ENCODE measurements at regions not wholly inside any gene's neighbourhood (a gene's known extent, or its start where the extent isn't known, plus 50 kb on each side); places are given as distances from the start of the nearest gene placed in this dataset.

DNA sequence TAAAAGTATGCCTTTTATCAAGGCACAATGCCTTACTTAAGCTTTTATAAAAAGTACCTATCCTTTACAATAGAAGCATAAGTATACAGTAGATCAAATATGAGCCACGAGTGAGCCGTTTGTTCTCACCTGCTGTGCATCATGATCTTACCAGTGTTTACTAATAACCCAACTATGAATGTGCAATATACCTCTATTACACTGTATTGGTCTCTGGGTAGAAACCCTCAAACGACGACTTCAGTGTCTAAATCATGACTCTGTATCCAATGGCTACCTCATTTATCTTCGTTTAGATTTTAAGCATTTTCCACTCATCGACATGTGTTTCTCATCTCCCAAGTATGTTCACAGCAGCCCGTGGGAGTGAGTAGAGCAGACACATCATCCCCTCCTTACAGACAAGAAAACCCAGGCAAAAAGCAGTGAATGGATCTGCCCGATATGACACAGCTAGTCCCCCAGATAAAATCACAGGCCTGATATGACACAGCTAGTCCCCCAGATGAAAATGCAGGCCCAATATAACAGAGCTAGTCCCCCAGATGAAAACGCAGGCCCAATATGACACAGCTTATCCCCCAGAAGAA lies 279.8 kb downstream of the TNS1 start:
- no peak for DNase-seq (ENCODE audit: low spot score)

DNA sequence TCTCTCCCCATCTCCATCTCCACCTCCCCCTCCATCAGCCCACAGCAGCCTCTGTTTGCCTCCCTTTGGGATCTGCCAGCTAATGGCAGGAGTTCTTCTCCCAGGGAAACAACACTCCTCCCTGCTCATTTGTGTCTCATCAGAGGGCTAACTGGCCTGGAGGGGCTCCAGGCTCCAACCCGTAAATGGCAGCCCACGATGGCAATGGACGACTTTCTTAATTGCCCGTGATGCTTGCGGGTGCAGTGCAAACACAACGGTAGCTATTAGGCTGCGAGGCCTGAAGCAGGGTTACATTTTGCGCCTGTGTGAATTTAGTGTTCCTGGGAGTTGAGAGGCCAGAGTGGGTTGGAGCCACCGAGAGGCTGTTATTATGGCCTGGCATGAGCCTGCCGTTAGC lies 285.1 kb downstream of the TNS1 start:
- no peak for DNase-seq (ENCODE audit: low spot score)

DNA sequence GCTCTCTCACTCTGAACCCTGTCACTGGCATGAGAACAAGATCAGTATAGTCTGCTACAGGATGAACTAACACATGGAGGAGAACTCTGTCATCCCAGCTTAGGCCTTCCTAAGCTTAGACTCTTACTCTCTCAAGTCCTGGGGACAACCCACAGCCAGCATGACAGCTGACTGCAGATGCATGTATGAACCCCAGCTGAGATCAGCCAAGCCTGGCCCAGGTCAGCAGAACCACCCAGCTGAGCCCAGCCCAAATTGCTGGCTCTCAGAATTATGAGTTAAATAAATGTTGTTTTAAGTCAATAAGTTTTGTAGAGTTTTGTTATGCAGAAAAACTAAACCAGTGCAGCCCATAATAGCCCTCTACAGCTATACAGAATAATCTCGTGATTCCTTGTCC lies 287.3 kb downstream of the TNS1 start:
- DNase-seq (ENCODE audit: low spot score): no peak

DNA sequence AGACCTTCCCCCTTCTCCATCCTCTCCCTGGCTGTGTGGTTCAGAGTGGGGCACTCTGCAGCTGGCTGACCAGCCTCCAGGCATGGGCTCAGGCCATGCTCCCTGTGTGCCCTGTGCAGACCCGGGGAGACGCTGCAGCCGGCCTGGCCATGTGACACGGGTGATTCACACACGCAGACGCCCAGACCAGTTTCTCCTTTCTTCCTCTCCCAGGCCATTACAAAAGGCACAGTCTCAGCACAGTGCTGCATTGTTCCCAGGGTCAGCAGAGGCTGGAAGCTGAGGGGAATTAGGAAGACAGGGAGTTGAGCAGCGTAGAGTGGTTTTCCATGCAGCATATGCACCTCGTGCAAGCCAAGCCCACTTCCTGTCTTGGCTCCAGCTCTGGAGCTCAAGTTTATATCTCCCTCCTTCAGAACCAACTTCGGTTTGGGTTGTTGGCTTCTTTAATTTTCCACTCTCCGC lies 288.5 kb downstream of the TNS1 start:
- no peak for DNase-seq (ENCODE audit: low spot score)

DNA sequence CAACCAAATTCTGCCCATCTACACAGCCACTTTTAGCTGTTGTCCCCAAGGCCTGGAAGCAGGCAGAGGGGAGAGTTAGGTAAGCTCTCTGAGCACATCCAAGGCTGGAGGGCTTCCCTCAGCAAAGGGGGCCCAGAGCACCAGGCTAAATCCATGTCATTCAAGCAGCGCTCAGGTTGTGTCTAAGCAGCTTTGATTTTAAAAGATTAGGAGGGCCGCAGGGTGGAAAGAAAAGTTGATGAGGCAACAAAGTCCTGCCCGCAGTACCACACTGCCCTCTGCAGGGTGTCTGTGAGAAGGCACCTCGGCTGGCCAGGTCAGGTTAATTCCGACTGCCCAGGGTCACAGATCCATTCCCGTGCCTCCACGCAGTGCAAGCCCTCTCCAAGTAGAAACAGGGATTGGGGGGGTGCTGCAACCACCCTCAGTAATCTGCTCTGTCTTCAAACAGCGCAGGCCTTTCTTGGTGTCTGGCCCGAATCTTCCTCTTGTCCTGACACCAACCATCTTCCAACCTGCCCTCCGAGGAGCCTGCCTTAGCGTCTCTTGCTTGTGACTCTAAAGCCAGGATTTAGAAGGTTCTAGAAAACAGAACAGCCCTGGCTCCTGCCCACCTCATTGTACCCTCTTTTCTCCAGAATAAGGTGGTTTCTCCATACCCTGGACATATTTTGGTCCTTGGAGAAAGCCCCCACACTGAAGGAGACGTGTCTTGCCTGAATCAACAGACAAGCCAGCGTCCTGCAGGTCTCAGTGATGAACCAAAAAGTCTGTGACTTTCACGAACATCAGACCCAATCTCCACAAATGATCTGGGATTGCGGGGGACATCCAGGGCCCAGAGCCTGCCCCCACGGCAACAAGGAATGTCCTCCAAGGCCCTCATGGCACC lies 289.2 kb downstream of the TNS1 start:
- DNase-seq (ENCODE audit: low spot score): peak; percentile 58

DNA sequence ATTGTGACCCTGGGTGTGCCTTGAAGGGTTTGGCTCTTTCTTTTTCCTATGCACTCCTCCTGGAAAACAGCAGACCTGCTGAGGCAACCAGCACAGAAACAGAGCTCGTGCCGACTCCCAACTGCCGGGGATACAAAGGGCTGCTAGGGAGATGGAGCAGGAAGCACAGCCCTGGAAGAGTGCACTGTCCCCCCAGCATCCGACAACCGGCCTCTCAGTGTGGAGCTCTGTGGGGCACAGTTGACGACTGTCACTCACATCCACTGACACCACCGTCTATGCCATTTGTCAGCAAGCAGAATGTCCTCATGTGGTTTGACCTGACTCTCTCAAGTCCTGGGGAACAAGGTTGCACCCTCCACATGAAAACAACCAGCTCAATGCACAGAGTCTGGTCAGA lies 290.4 kb downstream of the TNS1 start:
- no peak for DNase-seq (ENCODE audit: low spot score)

DNA sequence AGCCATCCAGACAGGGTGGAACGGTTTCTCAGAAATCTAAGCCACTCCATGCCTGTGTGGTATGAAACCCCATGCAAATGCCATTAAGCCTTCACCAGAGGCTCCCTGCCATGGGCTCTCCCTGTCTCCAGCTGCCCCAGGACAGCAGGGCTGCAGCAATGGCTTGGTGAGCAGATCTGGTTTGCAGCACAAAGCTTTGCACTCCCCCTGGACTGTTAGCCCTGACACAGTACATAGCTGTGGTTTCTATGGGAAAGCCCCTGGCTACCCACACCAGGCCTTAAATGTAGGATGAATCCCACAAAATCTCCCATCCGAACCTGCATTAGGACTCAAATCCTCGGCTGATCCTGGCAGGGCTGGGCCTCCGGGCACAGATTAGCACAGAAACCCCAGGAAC lies 291.6 kb downstream of the TNS1 start:
- no peak for DNase-seq (ENCODE audit: low spot score)

DNA sequence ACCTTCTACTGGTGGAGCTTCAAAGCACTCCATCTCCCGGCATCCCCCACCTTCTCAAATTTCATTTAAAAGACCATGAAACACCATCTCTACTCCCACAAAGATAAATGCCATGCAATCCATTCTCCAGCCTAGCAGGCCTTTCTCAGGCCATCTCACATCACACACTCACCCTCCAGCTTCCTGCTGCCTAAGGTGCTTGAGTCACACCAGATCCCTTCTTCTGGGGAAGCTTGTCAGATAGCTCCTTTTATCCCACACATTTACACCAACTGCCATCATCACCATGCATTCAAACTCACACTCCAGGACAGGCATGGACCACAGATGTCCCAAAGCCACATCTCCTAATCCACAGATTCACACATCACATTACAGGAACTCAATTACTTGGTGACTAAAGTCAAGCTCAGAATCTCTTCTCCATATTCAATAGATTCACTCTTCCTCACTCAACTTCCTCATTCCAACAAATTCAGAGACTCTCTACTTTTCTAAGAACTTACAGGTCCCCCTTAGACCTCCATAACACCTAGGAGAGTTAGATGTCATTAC lies 292.5 kb downstream of the TNS1 start:
- no peak for DNase-seq (ENCODE audit: low spot score)

DNA sequence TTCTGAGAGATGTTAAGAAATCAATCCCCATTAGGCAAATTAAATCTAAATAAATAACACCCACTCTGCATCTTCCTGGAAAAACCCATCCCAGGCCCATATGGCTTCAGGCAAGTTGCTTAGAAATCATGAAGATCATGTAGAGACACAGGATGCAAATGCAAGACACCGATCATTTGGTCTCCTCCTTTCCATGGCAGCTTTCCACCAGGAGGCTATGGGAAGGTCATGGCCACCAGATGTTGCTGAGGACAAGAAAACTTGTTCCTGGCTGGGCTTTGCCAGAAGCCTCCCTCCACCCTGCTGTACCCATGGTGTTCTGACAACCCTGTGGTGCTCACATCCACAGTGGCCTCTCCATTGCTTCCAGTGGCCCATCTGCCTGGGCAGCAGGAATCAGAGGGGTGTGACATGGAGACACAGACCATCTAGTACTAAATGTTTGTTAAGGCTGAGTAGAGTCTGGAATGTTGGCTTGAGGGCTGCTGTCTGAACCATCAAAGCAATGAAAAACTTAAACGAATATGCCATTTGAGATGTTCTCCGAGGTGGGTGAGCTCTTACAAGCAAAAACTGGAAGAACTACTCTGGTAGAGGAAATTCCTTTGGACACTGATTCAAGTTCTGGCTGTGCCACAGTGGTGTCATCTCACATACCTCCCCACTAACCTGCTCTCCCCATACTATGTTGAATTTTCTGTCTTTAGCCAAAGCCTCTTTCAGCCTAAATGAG lies 293.2 kb downstream of the TNS1 start:
- no peak for DNase-seq (ENCODE audit: low spot score)

DNA sequence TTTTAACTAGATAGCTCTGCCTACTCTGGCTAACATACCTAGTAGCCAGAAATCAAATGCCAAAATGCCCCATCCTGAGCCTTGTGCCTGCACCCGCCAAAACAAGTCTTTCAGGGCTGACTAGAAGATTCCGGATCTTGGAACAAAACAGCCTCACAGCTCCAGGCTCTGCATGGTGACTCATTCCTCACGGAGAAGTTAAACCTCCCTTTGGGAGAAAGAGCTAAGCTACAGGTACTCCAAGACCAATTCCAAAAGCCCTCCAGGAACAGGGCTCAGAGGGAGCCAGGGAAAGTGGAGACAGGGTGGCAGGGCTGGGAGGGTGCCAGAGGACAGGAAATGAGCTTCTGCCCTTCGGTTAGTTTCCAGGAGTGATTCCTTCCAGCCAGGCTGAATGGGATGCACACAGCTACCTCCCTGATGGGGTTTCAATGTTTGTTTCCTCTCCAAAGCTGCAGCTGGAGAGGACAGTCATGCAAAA lies 295.6 kb downstream of the TNS1 start:
- no peak for DNase-seq (ENCODE audit: low spot score)

DNA sequence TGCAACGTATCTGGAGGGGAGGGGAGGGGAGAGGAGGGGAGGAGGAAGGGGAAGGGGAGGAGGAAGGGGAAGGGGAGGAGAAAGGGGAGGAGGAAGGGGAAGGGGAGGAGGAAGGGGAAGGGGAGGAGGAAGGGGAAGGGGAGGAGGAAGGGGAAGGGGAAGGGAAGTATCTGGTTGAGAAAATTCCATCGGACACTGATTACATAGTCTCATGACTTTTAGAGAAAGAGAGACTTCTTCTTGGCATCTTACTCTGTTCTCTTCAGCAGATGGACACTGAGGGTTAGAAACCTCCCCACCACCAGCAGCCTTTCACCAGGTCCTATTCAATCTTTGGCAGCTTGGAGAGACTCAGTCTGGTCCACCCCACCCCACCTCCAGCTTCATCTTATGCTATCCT lies 296.3 kb downstream of the TNS1 start:
- DNase-seq (ENCODE audit: low spot score): no peak

DNA sequence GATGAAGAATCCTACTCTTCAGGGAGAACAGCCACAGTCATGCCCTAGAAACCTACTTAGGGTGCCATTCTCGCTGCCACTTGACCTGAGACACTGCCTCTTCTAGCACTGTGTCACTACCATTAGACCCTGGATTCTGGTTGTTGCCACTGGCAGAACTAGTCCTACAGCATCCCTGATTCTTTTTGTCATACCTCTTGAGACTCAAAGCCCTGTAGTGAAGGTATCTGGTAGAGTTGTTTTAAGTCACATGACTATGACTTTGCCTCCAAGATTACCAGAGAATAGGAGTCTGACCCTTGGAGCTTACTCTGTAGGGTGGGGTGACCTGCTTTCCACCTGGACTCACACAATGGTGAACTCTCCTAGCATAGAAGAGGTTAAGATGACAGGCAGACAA lies 296.7 kb downstream of the TNS1 start:
- no peak for DNase-seq (ENCODE audit: low spot score)

DNA sequence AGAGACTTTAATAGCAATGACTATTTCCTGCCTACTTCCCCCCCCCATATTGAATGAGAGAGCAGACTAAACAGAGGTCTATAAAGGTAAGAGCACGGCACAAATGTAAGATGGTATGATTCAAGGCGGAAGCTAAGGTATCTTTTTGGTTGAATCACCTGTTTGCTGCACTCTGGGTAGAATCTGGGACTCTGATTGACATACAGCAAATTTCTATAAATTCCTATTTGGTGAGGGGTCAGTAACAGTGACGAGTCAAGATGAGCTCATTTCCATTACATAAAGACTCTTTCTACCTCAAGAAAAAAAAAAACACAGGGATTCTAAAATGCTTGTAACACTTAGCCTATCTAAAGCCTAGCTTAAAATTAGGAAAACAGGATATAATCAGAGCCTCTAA lies 297.3 kb downstream of the TNS1 start:
- no peak for DNase-seq (ENCODE audit: low spot score)

DNA sequence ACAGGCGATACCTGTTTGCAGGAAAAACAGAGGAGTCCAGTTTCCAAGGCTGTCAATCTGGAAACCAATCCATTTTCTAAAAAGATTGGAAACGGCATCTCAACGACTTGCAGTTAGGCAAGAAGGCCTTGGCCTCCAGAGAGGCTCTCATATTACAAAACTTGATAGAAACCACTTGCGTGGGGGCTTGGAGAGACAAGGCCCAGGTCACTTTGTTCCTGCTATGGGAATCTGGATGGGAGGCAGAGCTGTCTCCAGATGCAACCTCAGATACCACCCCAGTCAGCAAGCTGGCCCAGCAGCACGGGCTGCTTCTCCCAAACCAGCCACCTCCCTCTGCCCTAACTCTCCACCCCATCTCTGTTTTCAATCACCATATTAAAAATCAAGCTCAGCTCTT lies 298.8 kb downstream of the TNS1 start:
- DNase-seq (ENCODE audit: low spot score): no peak

DNA sequence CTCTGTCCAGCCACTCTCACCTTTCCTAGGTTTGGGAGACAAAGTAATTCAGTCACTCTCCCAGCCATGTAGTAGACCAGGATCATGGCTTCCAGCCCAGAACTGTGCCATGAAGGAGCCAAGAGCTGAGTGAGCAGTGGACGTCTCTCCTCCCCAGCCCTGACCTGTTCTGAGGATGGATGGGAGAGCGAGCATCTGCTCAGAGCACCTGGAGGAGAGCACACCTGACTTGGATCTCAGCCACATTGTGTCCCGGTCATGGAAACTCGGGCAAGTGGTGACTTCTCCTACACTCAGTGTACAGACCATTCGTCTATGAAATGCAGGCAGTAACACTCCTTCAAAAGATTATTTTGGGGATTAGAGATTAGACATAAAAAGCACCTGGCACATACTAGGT lies 299.7 kb downstream of the TNS1 start:
- DNase-seq (ENCODE audit: low spot score): no peak

DNA sequence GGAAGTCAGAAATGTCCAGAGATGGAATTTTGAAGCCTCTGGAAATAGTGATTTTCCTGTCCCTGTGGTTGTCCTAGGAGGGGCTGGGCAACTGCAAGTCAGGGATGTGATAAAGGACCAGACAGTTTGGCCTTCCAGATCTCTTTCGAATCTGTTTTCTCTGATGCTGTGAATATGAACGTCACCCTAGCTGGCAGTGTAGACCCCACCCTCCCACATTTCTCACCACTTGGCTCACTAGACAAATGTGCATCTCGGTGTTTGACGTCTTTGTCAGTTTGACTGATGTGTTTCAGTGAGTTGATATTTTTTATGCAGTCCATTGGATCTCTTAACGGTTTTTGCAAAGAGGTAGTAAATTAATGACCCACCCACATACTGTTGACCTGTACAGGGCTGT lies 301.2 kb downstream of the TNS1 start:
- no peak for DNase-seq (ENCODE audit: low spot score)

DNA sequence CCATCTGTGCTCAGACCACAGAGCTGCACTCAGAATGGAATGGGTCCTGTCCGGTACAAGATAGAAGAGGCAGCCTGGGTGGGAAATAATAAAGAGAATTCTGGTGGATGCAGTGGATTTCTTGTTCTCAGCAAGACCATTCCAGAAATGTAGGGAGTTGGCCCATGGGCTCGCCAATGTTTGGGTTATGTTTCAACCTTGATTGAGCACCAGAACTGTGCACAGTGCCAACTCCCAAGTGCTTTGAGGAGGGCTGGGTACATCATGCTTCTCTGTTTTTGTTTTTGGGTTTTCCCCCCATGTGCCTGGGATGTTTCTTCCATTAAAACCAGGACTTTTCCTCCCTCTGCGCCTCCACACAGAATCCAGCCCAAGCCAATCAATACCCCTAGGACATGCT lies 304.1 kb downstream of the TNS1 start:
- no peak for DNase-seq (ENCODE audit: low spot score)

DNA sequence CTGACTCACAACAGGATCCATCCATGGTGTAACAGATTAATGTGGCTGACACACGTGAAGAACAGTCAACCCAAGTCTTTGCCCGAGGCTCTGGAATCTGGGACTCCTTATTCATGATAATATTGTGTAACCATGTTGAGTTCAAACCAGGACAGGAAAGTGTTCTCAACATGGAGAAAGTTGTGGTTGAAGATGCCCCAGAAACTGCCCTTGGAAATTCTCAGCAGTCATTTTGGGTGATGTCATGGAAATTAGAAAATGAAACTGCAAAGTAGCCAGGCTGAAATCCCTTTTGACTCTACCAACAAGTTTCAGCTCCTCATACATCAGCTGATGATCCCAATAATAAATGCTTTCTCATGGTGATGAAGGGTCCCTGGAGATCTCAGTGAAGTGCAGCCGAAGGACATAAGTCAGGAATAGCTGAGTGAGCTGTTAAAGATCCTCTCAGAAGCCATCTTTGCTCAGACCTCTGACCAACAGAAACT lies 307.7 kb downstream of the TNS1 start:
- DNase-seq (ENCODE audit: low spot score): peak; percentile 84

DNA sequence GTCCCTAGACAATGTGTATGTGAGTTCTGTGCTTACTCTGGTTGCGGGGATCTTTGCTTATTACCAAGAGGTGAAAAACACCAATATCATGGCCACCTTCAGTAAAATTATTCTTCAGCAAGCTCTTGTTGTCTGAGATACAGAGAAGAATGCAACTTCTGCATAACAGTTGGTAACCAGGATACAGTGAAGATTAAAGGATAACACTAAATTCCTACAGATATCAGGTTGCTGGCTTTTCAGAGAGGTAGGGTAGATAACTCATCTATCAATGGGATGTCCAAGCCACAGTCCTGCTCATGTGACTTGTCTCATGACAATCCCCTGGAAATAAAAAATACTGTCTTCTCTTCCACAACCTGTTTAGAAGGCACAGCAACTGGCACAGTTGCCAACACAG lies 308.5 kb downstream of the TNS1 start:
- no peak for DNase-seq (ENCODE audit: low spot score)

DNA sequence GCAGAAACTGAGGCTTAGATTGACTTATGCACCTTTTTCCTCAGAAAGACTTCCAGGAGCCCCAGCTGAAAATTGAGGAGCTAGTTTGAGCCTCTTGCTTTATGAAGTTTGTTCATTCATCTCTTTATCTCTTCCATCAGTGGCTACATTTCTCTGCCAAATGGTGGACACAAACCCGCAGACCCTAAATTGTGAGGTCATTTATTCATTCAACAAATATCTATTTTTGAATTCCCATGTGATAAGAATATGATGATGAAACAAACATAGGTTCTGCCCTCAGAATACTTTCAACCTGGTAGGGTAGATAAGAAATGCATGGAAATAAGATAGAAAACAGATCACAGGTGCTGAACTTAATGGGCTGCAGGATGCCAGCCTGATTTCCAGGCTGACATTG lies 309.4 kb downstream of the TNS1 start:
- no peak for DNase-seq (ENCODE audit: low spot score)

DNA sequence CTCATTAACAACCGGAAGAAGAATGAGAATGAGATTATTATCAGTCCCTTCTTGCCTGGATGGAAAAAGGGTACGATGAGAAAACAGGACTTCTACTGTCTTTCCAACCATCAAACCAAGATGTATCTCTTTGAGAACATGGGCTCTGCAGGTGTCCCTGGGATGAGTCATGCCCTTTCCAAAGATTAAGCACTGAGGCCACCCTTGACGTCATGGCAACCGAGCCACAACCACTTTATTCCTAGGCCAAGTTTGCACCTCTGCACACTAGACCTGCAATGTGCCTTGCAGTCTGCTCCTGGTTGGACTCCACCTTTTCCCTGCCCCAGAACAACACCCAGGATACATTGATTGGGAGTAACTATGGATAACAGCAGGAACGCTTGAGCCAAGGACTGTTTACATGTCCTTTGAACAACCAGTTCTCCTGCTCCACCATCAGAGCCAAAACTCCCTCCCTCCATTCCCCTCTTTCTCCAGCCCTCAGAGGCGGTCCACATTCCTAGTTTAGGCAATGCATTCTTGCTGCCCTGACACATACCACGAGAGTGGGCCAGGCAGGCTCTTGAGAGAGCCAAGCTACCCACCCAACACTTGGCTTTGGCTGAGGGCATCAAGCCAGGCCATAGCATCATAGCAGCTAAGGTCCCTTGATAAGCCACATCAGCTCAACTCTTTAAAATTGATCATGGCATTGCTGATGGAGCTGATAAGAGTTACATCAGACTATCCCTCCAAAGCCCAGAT lies 310.7 kb downstream of the TNS1 start:
- DNase-seq (ENCODE audit: low spot score): no peak

DNA sequence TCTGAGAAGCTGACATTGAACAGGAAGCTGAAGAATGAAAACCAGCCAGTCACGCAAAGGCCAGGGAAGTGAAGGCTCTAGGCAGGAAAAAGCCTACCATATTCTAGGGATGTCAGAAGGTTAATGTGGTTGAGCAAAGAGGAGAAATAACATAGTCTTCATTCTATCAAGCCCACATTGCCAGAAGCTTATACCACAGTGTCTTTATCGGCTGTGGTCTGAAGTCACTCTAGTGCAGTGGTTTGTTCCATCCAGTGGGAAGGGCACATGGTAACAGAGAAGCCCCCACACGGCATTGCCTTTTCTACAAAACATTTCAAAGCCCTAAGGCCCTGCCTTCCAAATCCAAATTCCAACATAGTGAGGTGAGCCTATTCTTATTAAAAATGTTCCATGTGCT lies 311.3 kb downstream of the TNS1 start:
- no peak for DNase-seq (ENCODE audit: low spot score)
